T-helper 1 cell (primary cell): ENCODE measurements at regions not wholly inside any gene's neighbourhood (a gene's known extent, or its start where the extent isn't known, plus 50 kb on each side); places are given as distances from the start of the nearest gene placed in this dataset.
"Not testable (repeated sequence)": the region's sequence is repeated elsewhere in the genome, so short reads cannot be mapped to it uniquely, and the experiment has no call there.

ENCODE experiments used
- DNase-seq, 5 donors: peaks; one replicate each; pipeline ENCODE4 v3.0.0-alpha.2; 2012 to 2020

DNA sequence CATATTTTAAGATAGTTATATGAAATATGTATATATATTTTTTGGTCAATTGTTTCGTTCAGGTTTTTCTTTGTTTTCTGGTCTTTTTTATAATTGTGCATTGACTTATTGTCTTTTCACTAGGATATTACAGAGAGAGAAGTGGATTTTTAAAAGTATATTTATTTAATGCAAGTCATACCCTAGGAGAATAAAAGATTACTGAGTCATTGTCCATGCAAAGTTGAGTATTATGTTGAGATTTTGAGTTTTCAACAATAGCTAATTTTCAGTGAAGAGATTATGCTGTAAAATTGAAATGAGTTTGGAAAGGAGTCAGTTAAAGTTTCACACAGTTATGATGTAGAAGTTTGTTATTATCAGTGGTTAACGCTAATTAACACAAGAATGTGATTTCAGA, 203.6 kb upstream of the SPRED2 start:
- DNase-seq: no peak

DNA sequence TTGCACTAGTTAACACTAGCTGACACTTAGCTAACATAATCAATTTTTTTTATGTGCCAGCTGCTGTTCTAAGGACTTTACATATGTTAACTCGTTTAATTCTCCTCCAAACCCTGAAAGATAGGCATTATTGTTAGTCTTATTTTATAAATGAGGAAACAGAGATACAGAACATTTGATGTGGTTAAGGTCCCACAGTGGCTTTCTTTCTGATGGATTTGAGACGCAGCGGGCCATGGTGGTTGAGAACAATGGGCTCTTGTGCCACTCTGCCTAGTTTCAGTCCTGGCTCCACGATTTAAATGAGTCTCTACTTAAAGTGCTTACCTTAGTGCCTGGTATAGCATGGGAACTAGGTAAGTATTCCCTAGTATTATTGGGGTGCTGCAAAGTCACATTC, 201.9 kb upstream of the SPRED2 start:
- no peak for DNase-seq

DNA sequence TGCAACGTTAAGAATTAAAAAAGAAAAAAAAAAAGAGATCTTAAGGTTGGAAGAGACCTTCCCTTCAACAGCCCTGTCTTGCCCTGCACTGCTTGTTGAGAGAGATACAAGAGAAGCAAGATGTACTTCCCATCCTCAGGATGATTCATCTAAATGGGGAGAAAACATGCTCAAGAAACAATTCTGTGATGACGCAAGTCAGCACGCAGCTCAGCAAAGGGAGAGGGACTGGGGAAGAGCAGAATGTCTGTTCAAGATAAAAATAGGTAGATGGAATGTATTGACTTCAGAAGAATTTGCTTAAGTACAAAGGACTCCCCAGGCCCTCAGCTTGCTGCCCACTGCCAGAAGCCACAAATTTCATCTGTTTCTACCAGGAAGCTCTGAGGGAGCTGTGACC, 198.2 kb upstream of the SPRED2 start:
- no peak for DNase-seq

DNA sequence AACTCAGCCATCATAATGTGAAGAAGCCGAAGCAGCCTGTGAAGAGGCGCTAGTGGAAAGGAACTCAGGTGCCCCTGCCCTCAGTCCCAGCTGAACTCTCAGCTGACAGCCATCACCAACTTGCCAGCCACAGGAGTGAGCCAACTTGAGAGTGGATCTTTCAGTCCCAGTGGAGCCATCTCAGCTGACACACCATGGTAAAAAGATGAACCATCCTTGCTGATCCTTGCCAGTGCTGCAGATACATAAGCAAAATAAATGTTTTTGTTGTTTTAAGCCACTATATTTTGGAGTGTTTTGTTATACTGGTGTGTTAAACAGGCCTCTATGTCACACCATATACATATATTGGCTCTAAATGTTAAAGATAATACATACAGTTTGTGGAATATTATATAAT, 195.8 kb upstream of the SPRED2 start:
- DNase-seq: no peak

DNA sequence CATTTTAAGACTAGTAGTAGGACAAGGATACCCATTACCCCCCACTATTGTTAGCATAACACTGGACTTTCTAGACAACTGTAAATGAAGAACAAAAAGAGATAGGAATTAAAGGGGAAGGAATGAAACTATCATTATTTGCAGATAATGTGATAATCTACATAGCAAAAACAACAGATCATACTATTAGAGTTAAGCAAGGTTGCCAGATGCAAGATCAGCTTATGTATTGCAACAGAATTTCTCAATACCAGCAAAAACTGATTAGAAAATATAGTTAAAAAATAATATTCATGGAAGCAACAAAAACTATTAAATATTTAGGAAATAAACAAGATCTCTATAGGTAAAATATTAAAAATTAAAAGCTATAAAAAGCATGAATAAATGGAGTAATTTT, 194.4 kb upstream of the SPRED2 start:
- DNase-seq: no peak

DNA sequence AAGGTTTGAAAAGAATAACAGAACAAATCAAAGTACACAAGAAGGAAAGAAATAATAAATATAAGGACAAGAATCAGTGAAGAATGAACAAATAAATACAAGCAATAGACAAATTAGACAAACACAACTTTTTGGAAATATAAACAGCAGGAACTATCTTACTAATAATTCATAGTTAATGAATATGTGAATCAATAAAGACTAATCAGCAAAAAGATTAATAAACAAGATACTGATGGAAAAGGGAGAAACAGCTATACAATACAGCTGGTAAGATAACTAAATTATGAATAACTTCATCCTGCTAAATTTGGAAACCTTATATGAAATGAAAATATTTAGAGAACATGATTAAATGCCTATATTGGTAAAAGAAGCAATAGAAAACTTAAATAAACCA, 193.6 kb upstream of the SPRED2 start:
- no peak for DNase-seq

DNA sequence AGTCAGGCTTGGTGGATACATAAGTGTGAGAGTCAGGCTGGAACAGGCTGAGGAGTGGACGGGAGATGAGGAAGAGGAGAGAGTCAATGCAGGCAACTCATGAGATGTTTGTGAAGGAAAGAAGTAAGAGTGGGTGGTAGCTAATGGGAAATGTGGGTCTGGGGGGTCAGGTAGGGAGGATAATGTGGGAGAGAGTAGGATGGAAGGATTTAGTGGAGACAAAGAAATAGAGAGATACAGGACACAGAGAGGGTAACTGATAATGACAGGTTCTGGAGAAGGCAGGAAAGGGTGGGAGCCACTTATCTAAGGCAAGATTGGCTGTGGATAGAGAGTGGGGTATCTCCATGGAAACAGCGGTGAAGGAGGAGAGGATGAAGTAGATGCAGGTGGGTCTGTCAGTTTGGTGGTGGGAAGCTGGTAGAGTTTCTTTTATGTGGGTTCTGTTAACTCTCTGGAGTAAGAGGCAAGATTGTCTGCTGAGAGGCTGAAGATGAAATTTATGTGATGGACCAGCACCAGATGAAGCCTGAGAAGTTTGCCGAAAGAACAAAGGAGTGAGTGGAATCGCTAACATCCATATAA, 190.6 kb upstream of the SPRED2 start:
- no peak for DNase-seq

DNA sequence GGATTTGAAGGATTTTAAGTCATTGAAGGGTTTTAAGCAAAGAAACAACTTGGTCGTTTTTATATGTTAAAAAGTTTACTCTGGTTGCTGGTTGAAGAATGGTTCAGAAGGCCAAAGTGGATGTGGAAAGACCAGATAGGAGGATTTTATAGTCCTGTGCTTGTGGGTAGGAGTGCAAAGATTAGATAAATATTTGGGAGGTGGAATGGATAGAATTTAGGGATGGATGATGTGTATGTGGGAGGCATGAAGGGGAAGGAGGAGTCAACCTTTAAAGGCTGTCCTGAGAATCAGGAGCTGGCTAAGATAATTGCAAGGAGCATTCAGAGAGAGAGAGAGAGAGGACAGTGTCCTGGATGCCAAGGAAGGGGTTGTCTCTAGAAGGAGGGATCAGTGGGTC, 190.1 kb upstream of the SPRED2 start:
- DNase-seq: no peak

DNA sequence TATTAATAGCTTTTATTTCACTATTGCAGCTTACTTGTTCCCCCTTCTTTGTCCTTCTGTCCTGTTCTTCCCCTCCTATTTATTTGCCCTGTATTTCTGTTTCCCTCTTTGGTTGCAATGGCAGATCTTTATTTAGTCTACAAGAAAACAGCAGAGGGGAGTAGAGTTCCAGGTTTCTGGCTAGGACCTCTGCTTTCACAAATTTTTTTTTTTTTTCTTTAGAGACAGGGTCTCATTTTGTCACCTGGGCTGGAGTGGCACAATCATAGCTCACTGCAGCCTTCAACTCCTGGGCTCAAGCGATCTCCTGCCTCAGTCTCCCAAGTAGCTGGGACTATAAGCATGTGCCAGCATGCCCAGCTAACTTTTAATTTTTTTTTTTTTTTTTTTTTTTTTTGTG, 188.1 kb upstream of the SPRED2 start:
- DNase-seq: no peak

DNA sequence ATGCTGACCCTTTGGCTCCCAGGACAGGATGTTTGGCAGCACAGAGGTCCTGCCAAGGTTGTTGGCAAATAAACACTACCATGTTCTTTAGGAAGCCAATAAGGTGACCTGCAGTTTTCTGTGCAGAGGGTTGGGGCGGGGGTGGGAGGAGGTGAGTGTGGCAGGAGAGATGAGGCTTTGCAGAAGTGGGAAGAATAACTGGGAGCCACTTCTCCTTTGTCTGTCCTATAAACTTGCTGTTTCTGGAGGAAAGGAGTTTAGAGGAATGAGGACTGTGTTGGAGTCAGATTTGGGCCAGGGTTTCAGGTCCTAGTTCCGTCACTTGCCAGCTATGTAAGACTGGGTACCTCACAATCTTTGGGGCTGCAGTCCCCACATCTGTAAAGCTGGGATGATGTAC, 187.6 kb upstream of the SPRED2 start:
- no peak for DNase-seq

DNA sequence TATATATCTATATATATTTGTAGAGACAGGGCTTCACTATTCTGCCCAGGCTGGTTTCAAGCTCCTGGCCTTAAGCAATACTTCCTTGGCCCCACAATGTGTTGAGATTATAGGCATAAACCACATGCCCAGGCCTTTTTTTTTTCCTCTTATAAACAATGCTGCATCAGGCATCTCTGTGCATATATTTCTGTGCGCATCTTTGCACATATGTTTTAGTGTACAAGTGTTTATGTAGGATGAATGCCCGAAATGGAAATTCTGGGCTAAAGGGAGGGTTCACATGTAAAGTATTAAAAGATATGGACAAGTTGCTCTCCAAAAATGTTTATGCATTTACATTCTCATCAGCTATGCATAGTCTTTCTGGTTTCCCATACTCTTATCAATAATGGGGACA, 183.2 kb upstream of the SPRED2 start:
- DNase-seq: no peak

DNA sequence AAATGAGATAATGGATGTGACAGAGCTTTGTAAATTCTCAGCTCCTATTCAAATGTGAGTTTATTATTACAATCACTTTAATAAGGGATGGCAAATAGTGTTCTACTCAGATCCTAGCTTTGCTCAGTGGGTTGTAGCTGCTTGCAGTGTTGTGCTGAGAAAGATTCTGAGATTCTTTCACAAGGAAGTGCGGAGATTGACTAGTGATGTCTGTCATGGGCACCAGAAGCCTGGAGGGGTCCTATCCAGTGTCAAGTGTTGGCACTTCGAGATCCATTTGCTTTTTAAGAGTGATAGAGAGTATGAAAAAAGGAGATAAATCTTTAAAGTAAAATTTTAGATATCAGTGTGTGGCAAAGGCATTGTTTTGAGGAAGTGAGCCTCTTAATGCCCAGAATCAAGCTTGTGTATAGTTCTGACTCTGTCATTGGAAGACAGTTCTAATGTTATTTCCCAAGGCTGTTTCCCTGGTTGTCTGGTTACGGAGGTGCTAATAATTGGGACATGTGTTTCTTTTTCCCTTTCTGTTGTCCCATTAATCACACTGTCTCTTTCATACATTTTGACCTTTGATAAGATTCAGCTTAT, 181.7 kb upstream of the SPRED2 start:
- no peak for DNase-seq

DNA sequence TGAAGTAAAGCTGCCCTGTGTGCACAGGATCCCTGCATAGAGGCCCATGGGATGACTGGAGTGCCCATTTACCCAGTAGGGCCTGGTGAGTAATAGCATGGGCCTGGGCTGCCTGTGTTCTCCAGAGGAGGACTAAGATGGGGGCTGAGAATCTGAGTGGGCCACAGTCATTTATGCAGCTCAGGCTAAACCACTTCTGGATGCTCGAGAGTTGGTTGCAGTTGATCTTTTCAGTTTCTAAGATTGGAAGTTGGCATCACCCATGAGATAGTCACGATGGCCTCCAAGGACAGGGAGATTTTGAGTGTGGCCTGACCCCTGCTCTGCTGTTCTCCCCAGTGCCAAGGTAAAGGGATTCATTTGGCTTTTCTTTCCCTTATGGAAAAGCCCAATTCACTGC, 179.1 kb upstream of the SPRED2 start:
- no peak for DNase-seq

DNA sequence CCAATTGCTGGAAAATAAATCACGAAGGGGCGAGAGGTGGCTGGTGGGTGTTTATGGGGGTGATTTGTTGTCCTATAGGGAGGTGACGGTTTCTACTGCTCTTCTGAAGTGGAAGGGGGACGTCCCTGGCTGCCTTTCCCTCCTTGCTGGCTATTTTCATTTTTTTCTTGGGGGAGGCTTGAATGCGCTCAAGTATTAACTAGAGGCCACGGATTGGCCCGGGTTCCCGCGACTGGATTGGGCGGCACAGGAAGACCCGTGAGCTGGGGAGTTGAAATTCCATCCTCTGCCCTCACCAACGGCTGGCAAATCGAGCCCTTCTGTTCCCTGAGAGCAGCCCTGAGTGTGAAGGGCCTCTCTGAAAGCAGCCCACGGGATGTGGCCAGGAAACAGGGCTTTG, 176.5 kb upstream of the SPRED2 start:
- no peak for DNase-seq

DNA sequence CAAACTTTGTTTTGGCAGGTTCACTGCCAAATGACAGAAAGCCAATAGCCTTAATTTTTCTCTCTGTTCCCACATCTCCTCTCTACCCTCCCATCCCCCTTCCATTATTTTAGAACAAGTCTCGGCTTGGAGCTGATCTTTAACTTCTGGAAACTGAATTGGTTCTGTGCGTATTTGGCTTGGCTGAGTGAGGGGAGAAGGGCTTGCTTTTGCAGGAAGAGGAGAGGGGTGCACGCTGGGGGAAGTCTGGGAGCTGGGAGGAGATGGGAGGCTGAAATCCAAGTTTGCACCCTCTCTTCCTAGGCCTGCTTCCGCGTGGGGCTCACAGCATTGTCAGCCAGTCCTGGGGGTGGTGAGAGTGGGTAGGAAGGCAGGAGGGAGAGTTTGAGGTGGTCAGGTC, 176.1 kb upstream of the SPRED2 start:
- DNase-seq: no peak

DNA sequence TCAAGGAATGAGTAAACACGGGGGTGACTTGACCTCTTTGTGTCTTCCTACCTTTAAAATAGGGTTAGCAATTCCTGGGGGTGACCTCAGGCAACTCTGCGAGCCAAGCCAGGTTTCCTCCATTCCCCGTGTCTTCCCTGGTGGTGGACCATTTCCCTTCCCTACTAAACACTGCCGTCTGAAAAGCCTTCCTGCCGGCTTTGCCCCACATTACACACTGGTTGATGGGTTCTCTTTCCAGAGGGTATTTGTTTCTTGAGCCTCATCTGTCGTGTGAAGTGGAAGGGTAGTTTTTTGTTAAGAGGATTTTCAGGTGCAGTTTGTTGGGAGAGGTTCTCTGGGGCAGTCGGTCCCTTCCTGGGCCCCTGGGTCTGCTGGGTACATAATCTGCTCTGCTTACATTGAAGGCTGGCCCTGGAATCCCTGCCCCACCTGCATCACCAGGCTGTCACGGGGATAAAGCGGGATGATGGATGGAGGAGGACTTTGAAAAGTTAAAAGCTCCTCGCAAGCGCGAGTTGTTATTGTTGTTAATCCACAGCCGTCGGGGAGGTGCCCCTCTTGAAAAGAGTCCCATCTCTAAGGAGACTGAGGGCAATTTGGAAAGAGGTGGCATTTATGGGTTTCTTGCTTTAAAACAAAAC, 175.4 kb upstream of the SPRED2 start:
- no peak for DNase-seq

DNA sequence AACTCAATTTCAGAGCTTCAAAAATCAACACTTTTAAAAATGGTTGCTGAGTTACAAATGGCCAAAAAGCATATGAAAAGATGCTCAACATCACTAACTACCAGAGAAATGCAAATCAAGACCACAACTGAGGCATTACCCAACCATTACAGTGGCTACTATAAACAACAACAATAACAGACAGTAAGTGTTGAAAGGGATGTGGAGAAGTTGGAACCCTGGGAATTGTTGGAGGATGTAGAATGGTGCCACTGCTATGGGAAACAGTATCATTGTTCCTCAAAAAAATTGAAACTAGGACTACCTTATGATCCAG, 173.3 kb upstream of the SPRED2 start:
- DNase-seq: no peak

DNA sequence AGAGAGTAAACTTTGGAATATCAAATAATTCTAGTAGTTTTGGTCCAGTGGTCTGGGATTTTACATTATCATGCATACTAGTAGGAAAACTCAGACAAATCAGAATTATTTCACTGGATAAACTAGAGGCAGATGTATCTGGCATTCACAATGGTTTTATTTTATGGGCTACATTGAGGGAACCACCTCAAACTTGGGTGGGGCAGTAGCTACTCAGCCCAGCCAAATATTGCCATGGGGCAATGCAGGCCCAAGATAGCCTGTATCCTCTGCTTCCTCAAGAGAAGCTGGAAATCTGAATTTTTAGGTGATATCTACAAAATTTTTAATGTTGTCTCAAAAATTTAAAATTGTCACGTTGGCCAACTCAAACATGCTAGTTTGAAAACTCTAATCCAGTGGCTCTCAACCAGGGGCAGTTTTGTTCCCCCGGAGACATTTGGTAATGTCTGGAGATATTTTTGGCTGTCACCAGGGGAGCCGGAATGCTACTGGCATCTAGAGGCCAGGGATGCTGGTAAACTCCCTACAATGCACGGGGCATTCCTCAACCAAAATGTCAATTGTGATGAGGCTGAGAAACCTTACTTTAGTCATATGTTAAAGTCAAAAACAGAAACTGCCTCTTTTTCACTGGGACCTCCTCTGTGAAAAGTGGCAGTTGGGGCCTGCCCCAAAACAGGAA, 172.8 kb upstream of the SPRED2 start:
- DNase-seq: no peak

DNA sequence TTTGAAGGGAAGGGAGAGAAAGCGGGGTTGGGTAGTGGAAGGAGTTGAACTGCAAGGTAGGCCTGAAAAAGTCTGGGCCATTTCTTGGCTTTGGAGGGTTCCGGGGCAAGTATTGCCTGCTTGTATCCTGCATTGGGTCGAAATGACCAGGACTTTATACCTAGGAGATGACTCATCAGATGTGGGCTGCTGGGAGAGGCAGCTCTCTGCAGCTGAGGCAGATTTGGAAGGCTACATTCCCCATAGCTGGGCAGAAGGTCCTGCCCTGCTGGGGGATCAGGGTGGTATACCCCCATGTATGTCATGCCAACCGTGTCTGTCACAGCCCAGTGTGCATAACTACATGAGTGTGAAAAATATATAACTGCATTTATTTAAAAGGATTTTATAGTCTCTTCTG, 171.8 kb upstream of the SPRED2 start:
- DNase-seq: no peak

DNA sequence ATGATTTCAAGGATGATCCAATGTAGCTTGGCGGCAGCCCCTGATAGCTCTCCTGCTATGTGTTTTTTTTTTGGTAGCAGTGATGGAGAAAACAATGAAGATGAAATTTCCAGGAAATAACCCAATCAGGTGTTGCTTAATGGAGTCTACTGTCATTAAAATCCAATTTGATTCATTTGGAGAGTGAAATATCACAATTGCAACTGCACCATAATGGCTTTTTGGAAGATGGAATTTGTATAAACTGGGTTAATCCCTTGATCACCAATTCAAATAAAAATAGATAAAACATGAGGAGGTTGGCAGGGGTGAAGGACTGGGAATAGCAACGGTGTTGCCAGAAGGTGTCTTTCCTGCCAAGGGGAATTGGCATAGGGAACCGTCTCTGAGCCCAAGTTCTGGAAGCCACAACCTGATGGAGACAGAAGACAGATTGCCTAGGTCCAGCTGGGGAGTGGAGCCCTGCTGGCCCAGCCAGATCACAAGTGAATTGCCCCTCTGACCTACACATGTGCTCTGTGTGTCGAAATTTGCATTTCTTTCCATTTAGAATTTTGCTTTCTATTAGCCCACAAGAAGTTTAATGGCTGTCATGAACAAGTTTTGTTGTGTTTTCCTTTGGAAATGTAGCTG, 170.3 kb upstream of the SPRED2 start:
- no peak for DNase-seq

DNA sequence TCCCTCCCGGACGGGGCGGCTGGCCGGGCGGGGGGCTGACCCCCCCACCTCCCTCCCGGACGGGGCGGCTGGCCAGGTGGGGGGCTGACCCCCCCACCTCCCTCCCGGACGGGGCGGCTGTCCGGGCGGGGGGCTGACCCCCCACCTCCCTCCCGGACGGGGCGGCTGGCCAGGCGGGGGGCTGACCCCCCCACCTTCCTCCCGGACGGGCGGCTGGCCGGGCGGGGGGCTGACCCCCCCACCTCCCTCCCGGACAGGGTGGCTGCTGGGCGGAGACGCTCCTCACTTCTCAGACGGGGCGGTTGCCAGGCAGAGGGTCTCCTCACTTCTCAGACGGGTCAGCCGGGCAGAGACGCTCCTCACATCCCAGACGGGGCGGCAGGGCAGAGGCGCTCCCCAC, 168.5 kb upstream of the SPRED2 start:
- DNase-seq: not testable (repeated sequence)

DNA sequence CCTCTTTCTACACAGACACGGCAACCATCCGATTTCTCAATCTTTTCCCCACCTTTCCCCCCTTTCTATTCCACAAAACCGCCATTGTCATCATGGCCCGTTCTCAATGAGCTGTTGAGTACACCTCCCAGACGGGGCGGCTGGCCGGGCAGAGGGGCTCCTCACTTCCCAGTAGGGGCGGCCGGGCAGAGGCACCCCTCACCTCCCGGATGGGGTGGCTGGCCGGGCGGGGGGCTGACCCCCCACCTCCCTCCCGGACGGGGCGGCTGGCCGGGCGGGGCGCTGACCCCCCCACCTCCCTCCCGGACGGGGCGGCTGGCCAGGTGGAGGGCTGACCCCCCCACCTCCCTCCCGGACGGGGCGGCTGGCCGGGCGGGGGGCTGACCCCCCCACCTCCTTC, 168.0 kb upstream of the SPRED2 start:
- not testable (repeated sequence) for DNase-seq

DNA sequence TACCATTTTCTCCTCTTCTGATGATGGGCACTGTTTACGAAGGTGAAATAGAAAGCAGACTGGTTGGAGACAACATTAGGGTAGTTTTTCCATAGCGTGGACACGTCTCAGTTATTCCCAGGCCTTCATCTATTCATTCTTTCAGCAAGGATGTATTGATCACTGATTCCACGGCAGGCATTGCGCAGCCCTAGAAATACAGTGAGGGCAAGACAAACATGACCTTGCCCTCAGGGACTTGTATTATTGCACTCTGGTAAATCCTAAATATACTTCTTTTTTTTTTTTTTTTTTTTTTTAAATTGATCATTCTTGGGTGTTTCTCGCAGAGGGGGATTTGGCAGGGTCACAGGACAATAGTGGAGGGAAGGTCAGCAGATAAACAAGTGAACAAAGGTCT, 167.3 kb upstream of the SPRED2 start:
- no peak for DNase-seq

DNA sequence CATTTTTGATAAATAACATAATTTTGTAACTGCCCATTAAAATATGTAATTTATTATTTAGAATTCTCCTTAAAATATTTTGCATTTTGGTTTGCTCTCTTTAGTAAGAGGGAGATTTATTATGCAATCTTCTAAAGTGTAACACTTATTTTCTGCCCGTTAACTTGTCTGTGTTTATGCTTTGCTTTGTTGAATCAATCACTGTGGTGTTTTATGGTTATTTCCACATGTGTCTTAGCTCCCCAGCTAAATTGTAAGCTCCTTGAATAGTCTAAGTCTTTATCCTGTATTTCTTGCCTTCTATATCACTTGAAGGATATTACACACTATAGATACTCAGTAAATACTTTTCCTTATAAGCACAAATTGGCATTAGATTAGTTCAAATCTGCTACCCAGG, 166.6 kb upstream of the SPRED2 start:
- no peak for DNase-seq
